Prostate gland (tissue), 2 donors: ENCODE measurements at regions not wholly inside any gene's neighbourhood (a gene's known extent, or its start where the extent isn't known, plus 50 kb on each side); places are given as distances from the start of the nearest gene placed in this dataset.

ENCODE experiments used
- POLR2A ChIP-seq: fragments of 450-650 bp; IDR thresholded peaks from one replicate; pipeline ENCODE4 v1.6.1; 2016; ENCODE audit warnings: antibody characterized with exemption, mild to moderate bottlenecking
- TF ChIP-seq, protein P1 (sequence below), 4 experiments: fragments of 200-600 bp in 2 of 4; fragments of 450-650 bp in 2 of 4; sonication (generic) in 2 of 4; IDR thresholded peaks; 1 replicate in 3 of 4; 2 replicates in 1 of 4; pipeline ENCODE4 v1.5.1; 2016 to 2019; ENCODE audit warnings: antibody characterized with exemption in 4 of 4, mild to moderate bottlenecking in 2 of 4, moderate library complexity in 2 of 4

- TF ChIP-seq, protein P1, sequence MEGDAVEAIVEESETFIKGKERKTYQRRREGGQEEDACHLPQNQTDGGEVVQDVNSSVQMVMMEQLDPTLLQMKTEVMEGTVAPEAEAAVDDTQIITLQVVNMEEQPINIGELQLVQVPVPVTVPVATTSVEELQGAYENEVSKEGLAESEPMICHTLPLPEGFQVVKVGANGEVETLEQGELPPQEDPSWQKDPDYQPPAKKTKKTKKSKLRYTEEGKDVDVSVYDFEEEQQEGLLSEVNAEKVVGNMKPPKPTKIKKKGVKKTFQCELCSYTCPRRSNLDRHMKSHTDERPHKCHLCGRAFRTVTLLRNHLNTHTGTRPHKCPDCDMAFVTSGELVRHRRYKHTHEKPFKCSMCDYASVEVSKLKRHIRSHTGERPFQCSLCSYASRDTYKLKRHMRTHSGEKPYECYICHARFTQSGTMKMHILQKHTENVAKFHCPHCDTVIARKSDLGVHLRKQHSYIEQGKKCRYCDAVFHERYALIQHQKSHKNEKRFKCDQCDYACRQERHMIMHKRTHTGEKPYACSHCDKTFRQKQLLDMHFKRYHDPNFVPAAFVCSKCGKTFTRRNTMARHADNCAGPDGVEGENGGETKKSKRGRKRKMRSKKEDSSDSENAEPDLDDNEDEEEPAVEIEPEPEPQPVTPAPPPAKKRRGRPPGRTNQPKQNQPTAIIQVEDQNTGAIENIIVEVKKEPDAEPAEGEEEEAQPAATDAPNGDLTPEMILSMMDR (IDR thresholded peaks at IDR 0.05) = no peak
- TF ChIP-seq POLR2A = no peak
Measured at GRCh38 chr12:90745211-90745610, 209.8 kb downstream of the CCER1 start.
